ENCODE measurements at regions not wholly inside any gene's neighbourhood (a gene's known extent, or its start where the extent isn't known, plus 50 kb on each side); places are given as distances from the start of the nearest gene placed in this dataset.

DNA sequence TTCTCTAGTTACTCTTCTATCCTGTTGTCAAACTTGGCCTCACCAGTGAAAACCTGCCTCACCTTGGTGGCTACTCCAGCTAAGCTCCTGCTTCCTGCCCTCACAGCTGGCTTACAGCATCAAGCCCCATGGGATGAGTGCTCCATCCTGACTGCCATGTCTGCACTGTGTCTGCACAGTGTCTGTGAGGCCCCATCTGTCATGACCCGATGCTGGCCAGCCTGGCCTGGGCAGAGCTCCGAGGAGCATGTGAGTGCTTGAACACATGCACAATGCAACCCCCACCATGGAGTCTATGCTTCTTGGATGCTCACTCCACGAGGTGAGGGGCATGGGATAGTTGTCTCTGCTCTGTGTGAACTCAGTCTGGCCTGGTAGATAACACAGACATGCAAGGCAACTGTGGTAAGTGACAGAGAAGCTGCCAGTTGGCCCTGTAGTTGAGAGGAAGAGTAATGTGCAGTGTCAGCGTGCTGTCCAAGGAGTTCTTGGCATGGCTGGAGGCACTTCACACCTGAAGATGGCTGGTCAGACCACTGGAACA is 207.1 kb upstream of the ZNF32 start:
- H3K27me3 ChIP-seq, result no peaks in the 10 kb centered on the region
- H3K4me1 ChIP-seq, result no peaks in the 10 kb centered on the region
- no peaks in the 10 kb centered on the region for H3K9me3 ChIP-seq
- no peak overlapping the region for H3K4me3 ChIP-seq
- 60% methylated on average over 4 of the region's 4 CpGs; no CpG with 5 or more reads in 1 of the 2 donors for WGBS, 2 donors
- TF ChIP-seq, protein P1, sequence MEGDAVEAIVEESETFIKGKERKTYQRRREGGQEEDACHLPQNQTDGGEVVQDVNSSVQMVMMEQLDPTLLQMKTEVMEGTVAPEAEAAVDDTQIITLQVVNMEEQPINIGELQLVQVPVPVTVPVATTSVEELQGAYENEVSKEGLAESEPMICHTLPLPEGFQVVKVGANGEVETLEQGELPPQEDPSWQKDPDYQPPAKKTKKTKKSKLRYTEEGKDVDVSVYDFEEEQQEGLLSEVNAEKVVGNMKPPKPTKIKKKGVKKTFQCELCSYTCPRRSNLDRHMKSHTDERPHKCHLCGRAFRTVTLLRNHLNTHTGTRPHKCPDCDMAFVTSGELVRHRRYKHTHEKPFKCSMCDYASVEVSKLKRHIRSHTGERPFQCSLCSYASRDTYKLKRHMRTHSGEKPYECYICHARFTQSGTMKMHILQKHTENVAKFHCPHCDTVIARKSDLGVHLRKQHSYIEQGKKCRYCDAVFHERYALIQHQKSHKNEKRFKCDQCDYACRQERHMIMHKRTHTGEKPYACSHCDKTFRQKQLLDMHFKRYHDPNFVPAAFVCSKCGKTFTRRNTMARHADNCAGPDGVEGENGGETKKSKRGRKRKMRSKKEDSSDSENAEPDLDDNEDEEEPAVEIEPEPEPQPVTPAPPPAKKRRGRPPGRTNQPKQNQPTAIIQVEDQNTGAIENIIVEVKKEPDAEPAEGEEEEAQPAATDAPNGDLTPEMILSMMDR (IDR thresholded peaks at IDR 0.05), result no peak
- no peak for TF ChIP-seq POLR2A (IDR thresholded peaks at IDR 0.05)
- TF ChIP-seq EP300 (IDR thresholded peaks at IDR 0.05), result no peak
- no peak for TF ChIP-seq POLR2AphosphoS5 (IDR thresholded peaks at IDR 0.05)
- ATAC-seq (ENCODE audit: low FRiP score in 2 of 2), result no peak
- no peaks in the 10 kb centered on the region for H3K36me3 ChIP-seq
- H3K27ac ChIP-seq, result no peak overlapping the region
- no peak for DNase-seq

DNA sequence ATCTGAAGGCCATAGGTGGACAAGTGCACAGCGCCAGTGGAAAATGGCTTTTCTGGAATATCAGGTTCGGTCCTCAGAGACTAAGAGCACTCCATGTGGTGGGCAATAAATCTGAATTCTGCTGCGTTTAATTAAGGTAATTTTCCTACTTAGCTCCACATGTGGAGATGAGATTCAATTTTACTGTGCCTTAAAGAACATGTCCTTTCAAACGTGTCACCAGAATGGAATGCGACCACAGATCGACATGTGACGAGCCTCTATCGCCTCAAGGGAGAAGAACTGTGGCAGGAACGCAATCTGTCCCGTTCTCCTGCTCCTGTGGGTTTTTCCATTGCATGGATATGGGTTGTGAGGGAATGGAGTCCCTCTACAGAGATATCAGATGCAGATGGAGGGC is 205.3 kb upstream of the ZNF32 start:
- no peaks in the 10 kb centered on the region for H3K36me3 ChIP-seq
- no peak for ATAC-seq (ENCODE audit: low FRiP score in 2 of 2)
- no peak overlapping the region for H3K4me3 ChIP-seq
- TF ChIP-seq, protein P1 (IDR thresholded peaks at IDR 0.05), result no peak
- TF ChIP-seq POLR2AphosphoS5 (IDR thresholded peaks at IDR 0.05), result no peak
- no peak for TF ChIP-seq EP300 (IDR thresholded peaks at IDR 0.05)
- TF ChIP-seq POLR2A (IDR thresholded peaks at IDR 0.05), result no peak
- no peaks in the 10 kb centered on the region for H3K9me3 ChIP-seq
- no peak overlapping the region for H3K27ac ChIP-seq
- no peaks in the 10 kb centered on the region for H3K4me1 ChIP-seq
- DNase-seq, result no peak
- 87 to 95% methylated on average over 10 of the region's 10 CpGs for WGBS, 2 donors
- H3K27me3 ChIP-seq, result no peaks in the 10 kb centered on the region

DNA sequence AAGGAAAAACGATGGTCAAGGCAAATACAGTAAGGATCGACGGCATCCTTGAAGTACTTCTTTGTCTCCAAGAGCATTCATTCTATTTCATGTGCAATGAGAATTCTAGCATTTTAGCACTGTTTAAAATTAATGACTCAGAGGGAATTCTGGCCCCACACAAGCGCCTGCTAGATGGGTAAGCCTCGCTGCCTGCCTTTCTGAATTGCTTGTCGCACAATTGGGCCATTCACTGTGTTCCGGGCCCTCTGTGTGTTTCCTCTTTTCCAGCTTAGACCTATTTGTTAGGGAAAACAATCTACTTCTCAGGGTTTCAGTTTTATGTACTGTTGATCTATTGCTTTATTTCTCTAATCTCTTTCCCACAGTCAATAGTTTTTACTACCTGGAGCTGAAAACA is 204.7 kb upstream of the ZNF32 start:
- ATAC-seq (ENCODE audit: low FRiP score in 2 of 2) (no peak), DNase-seq (no peak)
- no peaks in the 10 kb centered on the region for H3K9me3 ChIP-seq
- H3K4me1 ChIP-seq, result no peaks in the 10 kb centered on the region
- no peaks in the 10 kb centered on the region for H3K27me3 ChIP-seq
- no peak overlapping the region for H3K4me3 ChIP-seq
- H3K36me3 ChIP-seq, result no peaks in the 10 kb centered on the region
- H3K27ac ChIP-seq, result no peak overlapping the region
- WGBS, 2 donors, result 91 to 95% methylated on average over 7 of the region's 7 CpGs
- TF ChIP-seq POLR2A (IDR thresholded peaks at IDR 0.05), result no peak
- no peak for TF ChIP-seq EP300 (IDR thresholded peaks at IDR 0.05)
- TF ChIP-seq, protein P1 (IDR thresholded peaks at IDR 0.05), result no peak
- no peak for TF ChIP-seq POLR2AphosphoS5 (IDR thresholded peaks at IDR 0.05)

DNA sequence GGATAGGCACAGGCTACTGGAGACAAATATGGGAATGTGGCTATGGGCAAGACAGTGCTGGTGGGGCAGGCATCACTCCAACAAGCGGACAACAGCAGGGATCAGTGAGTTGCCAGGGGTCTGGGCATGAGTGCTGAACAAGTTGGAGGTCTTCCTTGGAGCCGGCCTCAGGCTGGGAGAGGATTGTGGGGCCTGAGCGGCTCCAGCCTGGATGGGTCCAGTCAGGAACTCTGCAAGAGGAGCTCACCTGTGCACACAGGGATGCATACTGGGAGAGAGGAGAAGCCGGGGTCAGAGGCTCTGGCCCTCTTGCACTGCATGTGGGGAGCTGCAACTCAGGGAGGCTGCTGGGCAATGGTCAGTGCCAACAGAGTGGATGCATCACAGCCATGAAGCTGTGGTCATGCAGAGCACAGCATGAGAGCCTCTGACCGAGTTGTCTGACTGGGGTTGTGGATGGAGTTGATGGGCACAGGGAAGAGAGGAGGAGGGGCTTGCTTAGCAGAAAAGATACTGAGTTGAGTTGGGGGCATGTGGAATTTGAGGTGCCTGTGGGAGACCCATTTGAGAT is 204.0 kb upstream of the ZNF32 start:
- TF ChIP-seq EP300 (IDR thresholded peaks at IDR 0.05) (no peak), POLR2A (IDR thresholded peaks at IDR 0.05) (no peak), POLR2AphosphoS5 (IDR thresholded peaks at IDR 0.05) (no peak)
- TF ChIP-seq, protein P1 (IDR thresholded peaks at IDR 0.05), result no peak
- Histone ChIP-seq H3K4me1 (no peaks in the 10 kb centered on the region), H3K36me3 (no peaks in the 10 kb centered on the region), H3K9me3 (no peaks in the 10 kb centered on the region), H3K4me3 (no peak overlapping the region), H3K27me3 (no peaks in the 10 kb centered on the region), H3K27ac (no peak overlapping the region)
- 86 to 91% methylated on average over 3 to 5 of the region's 5 CpGs for WGBS, 2 donors
- ATAC-seq (ENCODE audit: low FRiP score in 2 of 2) (no peak), DNase-seq (no peak)

DNA sequence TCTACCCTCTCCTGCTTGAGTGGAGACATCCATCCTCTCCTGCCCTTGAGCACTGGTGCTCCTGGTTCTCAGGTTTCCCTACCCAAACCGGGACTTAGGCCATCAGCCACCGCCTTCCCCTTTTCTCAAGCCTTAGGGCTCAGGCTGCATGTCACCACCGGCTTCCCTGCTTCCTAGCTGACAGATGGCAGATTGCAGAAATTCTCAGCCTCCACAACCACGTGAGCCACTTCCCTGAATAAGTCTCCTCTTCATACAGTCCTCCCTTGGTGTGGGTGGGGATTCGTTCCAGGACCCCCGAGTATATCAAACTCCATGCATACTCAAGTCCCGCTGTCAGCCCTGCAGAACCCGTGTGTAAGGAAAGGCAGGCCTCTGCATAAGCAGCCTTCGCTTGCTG is 203.5 kb upstream of the ZNF32 start:
- no peaks in the 10 kb centered on the region for H3K36me3 ChIP-seq
- H3K4me3 ChIP-seq, result no peak overlapping the region
- no peaks in the 10 kb centered on the region for H3K27me3 ChIP-seq
- H3K4me1 ChIP-seq, result no peaks in the 10 kb centered on the region
- WGBS, 2 donors, result 74 to 78% methylated on average over 9 of the region's 9 CpGs
- ATAC-seq (ENCODE audit: low FRiP score in 2 of 2), result no peak
- TF ChIP-seq EP300 (IDR thresholded peaks at IDR 0.05) (no peak), POLR2A (IDR thresholded peaks at IDR 0.05) (no peak), POLR2AphosphoS5 (IDR thresholded peaks at IDR 0.05) (no peak)
- TF ChIP-seq, protein P1 (IDR thresholded peaks at IDR 0.05), result no peak
- H3K27ac ChIP-seq, result no peak overlapping the region
- no peaks in the 10 kb centered on the region for H3K9me3 ChIP-seq
- DNase-seq, result no peak
